ENCODE measurements at regions not wholly inside any gene's neighbourhood (a gene's known extent, or its start where the extent isn't known, plus 50 kb on each side); places are given as distances from the start of the nearest gene placed in this dataset.

GRCh38 chr7:8827329-8827728, 393.9 kb downstream of the NXPH1 start:
- Mint-ChIP-seq H3K27ac (ENCODE audit: unreplicated experiment) (no peak overlapping the region), H3K9me3 (ENCODE audit: unreplicated experiment) (no peaks in the 10 kb centered on the region), H3K4me1 (ENCODE audit: unreplicated experiment) (peaks cover 9% of the 10 kb centered on the region), H3K4me3 (ENCODE audit: unreplicated experiment) (no peak overlapping the region), H3K36me3 (ENCODE audit: unreplicated experiment) (no peaks in the 10 kb centered on the region), H3K27me3 (ENCODE audit: unreplicated experiment) (no peaks in the 10 kb centered on the region)
- DNase-seq (ENCODE audit: extremely low spot score, unreplicated experiment), result no peak
- TF ChIP-seq CTCF (IDR thresholded peaks at IDR 0.05), result no peak

DNA sequence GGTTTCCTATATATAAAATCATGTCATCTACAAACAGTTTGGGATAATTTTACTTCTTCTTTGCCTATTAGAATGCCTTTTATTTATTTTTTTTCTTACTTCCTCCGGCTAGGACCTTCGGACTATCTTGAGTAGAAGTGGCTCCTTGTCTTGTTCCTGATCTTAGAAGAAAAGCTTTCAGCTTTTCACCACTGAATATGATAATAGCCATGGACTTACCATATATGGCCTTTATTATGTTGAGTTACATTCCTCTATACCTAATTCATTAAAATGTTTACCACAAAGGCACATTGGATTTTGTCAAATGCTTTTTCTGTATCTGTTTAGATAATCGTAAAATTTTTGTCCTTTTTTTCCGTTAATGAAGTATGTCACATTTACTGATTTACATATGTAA, 395.7 kb downstream of the NXPH1 start:
- H3K27me3 Mint-ChIP-seq (ENCODE audit: unreplicated experiment), result no peaks in the 10 kb centered on the region
- no peaks in the 10 kb centered on the region for H3K36me3 Mint-ChIP-seq (ENCODE audit: unreplicated experiment)
- no peaks in the 10 kb centered on the region for H3K9me3 Mint-ChIP-seq (ENCODE audit: unreplicated experiment)
- H3K4me3 Mint-ChIP-seq (ENCODE audit: unreplicated experiment), result no peak overlapping the region
- no peak overlapping the region for H3K27ac Mint-ChIP-seq (ENCODE audit: unreplicated experiment)
- DNase-seq (ENCODE audit: extremely low spot score, unreplicated experiment), result no peak
- TF ChIP-seq CTCF (IDR thresholded peaks at IDR 0.05), result no peak
- peaks cover 9% of the 10 kb centered on the region for H3K4me1 Mint-ChIP-seq (ENCODE audit: unreplicated experiment)

- Mint-ChIP-seq H3K27me3 (ENCODE audit: unreplicated experiment) (no peaks in the 10 kb centered on the region), H3K9me3 (ENCODE audit: unreplicated experiment) (no peaks in the 10 kb centered on the region), H3K27ac (ENCODE audit: unreplicated experiment) (no peak overlapping the region), H3K4me1 (ENCODE audit: unreplicated experiment) (peaks cover 9% of the 10 kb centered on the region), H3K36me3 (ENCODE audit: unreplicated experiment) (no peaks in the 10 kb centered on the region), H3K4me3 (ENCODE audit: unreplicated experiment) (no peak overlapping the region)
- DNase-seq (ENCODE audit: extremely low spot score, unreplicated experiment), result no peak
- TF ChIP-seq CTCF (IDR thresholded peaks at IDR 0.05), result no peak
Observed at GRCh38 chr7:8831376-8831775, 398.0 kb downstream of the NXPH1 start.

DNA sequence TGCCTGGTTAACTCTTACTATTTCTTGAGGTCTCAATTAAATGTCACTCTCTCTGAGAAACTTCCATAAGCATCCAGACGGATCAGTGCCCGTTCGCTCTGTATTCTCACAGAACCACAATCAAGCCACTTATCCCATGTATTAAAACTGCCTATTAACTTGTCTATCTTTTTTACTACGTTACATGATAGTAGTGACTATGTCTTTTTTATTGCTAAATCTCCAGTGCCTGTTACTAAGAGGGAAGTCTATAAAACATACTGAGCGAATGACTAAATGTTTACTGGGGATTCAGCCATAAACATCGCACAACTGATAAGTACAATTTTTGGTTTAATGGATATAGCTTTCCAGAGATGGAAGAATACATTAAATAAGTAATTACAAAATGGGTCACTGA, 399.9 kb downstream of the NXPH1 start:
- H3K27me3 Mint-ChIP-seq (ENCODE audit: unreplicated experiment), result no peaks in the 10 kb centered on the region
- no peaks in the 10 kb centered on the region for H3K36me3 Mint-ChIP-seq (ENCODE audit: unreplicated experiment)
- DNase-seq (ENCODE audit: extremely low spot score, unreplicated experiment), result no peak
- H3K4me1 Mint-ChIP-seq (ENCODE audit: unreplicated experiment), result peaks cover 9% of the 10 kb centered on the region
- no peak for TF ChIP-seq CTCF (IDR thresholded peaks at IDR 0.05)
- H3K27ac Mint-ChIP-seq (ENCODE audit: unreplicated experiment), result no peak overlapping the region
- H3K4me3 Mint-ChIP-seq (ENCODE audit: unreplicated experiment), result no peak overlapping the region
- no peaks in the 10 kb centered on the region for H3K9me3 Mint-ChIP-seq (ENCODE audit: unreplicated experiment)

GRCh38 chr7:8841171-8841570, 407.8 kb downstream of the NXPH1 start:
- TF ChIP-seq CTCF (IDR thresholded peaks at IDR 0.05), result no peak
- no peak for DNase-seq (ENCODE audit: extremely low spot score, unreplicated experiment)
- H3K4me1 Mint-ChIP-seq (ENCODE audit: unreplicated experiment), result peaks cover 4% of the 10 kb centered on the region
- no peak overlapping the region for H3K27ac Mint-ChIP-seq (ENCODE audit: unreplicated experiment)
- no peaks in the 10 kb centered on the region for H3K9me3 Mint-ChIP-seq (ENCODE audit: unreplicated experiment)
- no peaks in the 10 kb centered on the region for H3K36me3 Mint-ChIP-seq (ENCODE audit: unreplicated experiment)
- no peak overlapping the region for H3K4me3 Mint-ChIP-seq (ENCODE audit: unreplicated experiment)
- no peaks in the 10 kb centered on the region for H3K27me3 Mint-ChIP-seq (ENCODE audit: unreplicated experiment)
